HG03378 (cell line): ENCODE measurements at regions not wholly inside any gene's neighbourhood (a gene's known extent, or its start where the extent isn't known, plus 50 kb on each side); places are given as distances from the start of the nearest gene placed in this dataset.

ENCODE experiments used
- ATAC-seq: cut with Tn5 transposase; IDR thresholded peaks from one replicate; pipeline ENCODE4 v1.9.1; 2021; ENCODE audit warnings: mild to moderate bottlenecking, moderate library complexity; ENCODE audit not compliant: unreplicated experiment

DNA sequence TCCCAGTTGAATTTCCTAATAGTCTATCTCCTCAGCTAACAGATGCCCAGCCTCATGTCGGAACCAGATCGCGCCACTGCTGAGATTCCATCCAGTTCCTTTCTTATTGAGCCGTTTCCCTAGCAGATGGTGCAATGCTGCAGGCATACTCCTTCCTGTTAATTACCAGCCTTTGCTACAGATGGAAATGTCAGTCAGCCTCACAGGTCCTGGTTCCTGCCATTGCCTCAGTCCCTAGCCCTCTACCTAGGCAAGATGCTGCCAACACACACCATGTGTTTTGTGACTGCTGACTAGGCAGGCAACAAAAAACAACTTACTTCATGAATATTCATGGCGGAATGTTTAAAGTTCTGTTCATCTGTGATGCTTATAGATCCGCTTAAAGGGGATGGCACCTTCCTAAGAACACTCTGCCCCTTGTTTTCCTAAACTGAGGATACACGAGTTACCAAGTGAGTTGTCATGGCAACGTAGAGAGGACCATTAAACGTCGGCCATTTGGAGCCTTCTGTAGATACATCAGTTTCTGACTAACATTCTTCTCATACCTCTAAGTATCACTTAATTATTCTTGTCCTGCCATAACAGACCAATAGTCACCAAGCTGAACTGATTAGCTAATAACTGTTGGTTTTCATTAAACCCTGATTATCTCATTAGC lies 749.5 kb downstream of the RNF144A start:
- ATAC-seq: no peak

GRCh38 chr2:7667260-7667757 lies 750.1 kb downstream of the RNF144A start:
- ATAC-seq: no peak

DNA sequence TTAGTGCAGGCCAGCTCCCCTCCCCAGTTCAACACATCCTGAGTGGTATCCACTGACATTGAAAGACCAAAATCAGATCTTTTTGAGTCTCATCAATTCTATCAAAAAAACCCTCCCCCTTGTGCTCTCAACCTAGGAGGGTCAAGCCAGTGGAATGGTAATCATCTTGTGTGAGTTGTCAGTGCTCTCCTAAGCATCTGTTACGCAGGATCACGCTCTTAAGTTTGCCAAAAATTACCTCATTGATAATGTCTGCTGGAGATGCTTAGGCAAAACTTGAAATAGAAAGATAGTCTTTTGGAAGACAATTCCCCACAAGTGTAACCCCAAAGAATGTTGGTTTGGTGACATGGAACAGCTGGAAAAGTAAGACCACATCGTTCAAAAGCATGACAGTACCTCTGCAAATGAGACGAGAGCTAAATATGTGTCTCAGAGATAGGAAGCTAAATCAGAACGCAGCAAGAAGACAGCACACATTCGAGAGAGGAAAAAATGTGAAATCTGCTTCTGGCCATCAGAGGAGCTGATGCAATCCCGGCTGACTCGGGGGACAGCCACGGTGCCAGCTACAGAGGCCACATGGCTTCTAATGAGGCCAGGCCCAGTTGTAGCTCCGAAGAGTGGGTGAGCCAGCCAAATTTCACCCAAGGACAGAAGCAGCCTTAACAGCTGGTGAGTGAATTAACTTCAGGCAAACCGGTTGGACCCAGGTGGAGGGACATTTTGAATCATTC lies 753.9 kb downstream of the RNF144A start:
- no peak for ATAC-seq

DNA sequence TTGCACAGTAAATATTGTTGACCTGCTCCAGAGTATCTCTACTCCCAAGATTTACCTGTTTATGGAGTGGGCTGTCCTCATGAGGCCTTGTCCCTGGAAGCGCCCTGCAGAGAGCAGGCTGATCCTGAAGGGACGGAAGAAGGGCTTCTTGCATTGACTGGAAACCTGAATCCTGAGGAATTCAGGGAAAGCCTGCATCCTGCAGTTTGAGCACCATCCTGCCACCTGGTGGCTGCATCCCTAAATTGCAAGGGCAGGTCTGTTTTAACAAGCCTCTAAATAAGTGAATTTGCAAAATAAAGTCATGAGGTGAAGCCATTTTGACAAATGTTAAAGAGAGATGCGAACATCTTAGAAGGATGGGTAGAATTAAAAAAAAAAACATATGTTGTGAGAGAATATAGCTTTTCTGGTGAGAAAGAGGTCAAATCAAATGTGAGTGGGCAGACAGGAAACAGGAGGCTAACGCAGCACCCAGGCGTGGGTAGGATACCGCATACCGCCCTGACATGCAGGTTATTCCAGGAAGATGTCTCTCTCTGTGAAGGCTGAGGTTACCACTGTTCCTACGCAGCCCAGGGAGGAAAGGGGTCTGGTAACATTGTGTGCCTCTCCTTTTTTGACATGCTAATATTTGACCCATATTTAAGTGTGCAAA lies 754.9 kb downstream of the RNF144A start:
- ATAC-seq: no peak

DNA sequence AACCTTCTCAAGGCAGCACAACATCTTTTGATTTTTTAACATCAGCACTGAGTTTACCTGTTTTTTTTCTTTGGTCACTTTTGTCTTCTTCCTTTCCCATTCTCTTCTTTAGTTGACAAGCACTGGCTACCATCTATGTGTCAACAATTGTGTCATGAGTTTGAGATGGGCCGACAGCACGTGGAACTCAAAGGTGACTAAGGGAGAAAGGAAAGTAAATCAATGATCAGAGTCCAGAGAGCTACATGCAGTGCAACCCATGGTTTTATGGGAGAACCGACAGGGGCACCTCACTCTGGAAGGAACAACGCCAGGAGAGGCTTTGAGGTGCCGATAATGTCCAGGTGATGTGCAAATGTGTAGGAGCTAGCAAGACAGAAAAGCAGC lies 755.5 kb downstream of the RNF144A start:
- no peak for ATAC-seq

- no peak for ATAC-seq
Measured at GRCh38 chr2:7673101-7673500, 755.9 kb downstream of the RNF144A start.

GRCh38 chr2:7673853-7674252 lies 756.6 kb downstream of the RNF144A start:
- ATAC-seq: no peak

DNA sequence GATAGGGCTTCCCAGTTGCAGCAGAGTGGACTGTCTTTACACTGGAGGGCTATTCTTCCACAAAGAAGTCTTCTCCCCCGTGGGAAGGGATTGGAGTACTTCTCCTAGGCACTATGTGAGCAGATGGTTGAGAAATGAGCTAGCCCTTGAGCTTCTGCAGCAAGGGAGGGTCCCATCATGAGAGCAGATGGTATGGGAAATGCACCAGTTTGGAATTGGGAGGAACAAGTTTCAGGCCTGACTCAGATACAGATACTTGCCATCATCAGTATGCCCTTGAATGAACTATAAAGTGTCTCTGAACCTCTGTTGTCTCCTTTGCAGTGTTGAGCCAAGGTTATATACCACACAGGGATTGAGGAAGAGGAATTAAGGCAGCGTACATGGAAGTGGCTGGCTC lies 757.4 kb downstream of the RNF144A start:
- ATAC-seq: no peak

- no peak for ATAC-seq
Measured at GRCh38 chr2:7676714-7677113, 759.5 kb downstream of the RNF144A start.

DNA sequence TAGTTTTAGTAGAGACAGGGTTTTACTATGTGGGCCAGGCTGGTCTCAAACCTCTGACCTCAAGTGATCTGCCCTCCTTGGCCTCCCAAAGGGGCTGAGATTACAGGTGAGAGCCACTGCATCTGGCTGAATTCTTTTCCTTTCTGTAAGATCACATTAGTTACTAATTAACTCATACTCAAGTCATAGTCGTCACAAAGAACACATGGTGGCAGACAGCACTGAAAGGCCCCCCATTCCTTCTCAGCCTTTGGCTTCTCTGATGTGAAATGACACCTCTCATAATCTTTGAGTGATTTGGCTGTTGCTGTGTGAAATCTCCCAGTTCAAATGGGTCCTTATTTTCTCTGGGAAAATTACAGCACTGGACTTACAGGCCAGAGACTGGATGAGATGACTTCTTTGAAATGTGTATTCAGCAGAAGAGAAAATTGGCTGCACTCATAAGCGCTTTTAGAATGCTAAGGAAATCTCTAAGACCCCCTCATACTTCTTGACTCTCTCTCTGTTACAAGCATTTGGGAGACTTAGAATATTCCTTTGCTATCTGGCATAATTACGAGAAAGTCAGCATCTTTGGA lies 764.8 kb downstream of the RNF144A start:
- no peak for ATAC-seq

- ATAC-seq: no peak
Measured at GRCh38 chr2:7683196-7683595, 766.0 kb downstream of the RNF144A start.

DNA sequence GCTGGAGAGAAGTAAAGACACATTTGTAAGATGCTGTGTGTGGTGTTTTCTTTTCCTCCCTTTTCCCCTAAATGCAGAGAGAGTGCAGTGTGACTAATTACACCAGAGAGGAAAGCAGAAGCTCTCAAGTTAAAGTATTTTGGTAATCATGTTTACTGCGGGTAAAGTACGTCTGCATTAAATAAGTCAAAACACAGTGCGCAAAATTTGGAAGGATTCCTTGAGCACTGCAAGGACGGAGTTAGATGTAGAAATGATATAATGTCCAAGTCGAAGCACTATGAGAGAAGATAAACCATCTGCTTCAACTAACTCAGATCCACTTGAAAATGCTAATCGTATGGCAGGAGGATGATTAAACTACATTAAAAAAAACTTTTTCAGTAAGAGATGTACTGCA lies 766.5 kb downstream of the RNF144A start:
- no peak for ATAC-seq

DNA sequence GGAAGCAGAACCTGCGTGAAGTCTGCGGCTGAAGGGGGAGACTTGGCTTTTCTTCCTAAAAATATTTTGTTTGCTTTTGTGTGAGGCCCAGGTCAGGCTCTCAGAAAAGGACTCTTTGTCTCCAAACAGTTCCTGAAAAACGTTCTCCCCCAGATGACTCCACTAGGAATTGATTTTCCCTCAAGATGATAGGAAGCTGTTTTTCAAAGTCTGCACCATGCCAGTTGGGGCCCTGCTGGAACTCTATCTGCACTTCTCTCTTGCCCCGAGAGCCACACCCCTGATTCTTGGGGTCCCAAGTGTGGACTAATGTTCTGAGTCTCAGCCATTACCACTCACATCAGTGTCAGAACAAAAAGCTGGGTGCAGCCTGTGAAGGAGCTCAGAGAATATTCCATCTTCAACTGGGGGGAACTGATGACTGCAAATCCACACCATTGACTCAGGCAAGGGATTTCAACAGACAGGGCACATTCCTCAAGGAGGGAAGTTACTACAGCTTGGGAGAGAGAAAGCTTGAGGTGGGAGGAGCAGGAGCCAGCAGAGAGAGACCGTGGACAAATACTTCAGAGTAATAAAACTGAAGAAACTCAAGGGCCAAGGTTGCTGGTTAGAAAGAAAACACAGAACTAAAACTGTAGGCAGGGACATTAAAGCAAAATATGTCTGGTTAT lies 768.3 kb downstream of the RNF144A start:
- ATAC-seq: no peak

GRCh38 chr2:7686016-7686385 lies 768.8 kb downstream of the RNF144A start:
- ATAC-seq: no peak

DNA sequence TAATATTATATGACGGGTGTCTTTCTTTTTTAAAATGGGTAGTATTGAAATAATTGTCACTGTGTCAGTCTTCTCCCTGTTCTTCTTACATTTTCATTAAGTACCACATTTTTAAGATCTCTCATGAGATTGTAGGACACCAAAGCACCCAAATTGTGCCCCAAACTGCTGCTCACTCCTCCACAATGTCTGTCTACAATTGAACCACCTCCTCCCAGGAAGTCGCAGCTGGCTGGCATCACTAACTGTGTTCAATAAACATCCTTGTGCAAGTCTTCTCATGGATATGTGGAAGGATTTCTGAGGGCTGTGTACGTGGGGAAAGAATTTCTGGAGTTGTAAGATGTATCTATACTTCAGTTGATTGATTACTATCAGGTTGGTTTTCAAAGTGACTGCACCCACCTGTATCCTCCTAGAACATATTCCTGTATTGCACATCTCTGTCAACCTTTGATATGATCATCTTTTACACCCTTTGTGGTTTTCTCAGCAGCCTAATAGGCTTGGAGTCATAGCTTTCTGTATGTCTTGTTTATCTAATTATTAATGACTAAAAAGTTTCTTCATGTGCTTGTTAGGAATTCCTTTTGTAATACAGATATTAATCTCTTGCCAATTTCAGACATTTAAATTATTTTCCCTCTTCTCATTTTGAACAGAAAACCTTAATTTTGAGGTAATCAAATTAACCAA lies 774.9 kb downstream of the RNF144A start:
- no peak for ATAC-seq

DNA sequence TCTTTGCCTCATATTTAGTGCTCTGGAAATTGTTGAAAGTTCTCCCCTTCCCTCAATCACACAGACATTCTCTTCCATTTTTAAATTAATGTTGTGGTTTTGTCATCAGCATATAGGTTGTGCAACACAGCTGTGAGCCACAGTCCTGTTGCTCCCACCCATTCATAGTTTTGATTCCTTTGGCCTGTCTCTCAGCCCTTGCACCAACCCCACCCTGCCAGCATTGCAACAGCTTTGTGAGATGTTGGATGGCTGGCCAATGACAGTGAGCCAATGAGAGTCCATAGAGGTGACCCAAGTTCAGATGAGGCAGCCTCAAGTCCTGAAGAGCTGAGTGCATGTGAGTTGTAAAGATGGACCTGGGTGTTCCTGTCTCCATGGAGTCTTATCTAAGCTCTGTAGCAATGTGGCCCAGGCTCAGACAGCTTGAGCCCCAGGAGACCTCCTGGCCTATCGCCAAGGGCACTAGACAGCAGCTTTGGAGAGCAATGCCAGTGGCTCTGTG lies 775.5 kb downstream of the RNF144A start:
- ATAC-seq: no peak

- no peak for ATAC-seq
Measured at GRCh38 chr2:7693246-7694075, 776.2 kb downstream of the RNF144A start.

DNA sequence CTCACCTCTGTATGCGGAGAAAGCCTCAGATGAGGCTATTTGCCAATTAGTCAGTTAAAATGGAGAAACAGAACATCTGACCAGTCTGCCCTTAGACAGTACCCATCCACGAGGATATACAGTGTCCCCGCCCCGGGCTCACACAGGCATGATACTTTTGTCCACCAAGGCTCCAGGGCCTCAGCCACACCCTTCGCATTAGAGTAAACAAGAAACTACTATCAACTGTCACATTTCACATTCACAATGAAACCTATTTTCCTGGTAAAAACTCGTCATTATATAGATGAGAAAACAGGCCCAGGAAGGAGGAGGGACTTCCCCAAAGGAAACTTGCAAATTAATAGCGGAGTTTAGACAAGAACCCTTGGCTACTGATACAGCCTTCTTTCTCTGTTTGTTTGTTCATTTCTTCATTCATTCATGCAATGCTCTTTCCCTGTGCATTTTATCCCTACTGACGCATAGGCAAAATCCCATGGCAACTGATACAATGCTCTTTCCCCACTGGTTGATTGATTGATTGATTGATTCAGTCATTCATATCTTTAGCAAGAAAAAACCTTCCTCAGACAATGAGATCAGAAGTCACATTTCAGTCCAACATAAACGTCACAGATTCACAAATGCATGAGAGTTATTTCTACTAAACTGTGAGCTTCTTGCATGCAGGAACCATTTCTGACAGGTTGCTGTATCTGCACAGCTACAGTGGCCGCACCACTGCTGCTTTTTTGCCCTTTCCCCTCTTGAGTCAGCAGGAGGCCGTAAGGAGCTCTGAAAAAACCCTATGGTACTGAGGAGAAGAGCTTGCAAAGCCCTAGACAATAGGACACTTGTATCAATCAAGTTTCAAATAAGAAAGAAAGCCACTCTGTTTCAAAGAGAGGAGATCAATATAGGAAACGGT lies 777.1 kb downstream of the RNF144A start:
- ATAC-seq: no peak
